GM19239 (cell line): ENCODE measurements at regions not wholly inside any gene's neighbourhood (a gene's known extent, or its start where the extent isn't known, plus 50 kb on each side); places are given as distances from the start of the nearest gene placed in this dataset.
"Not testable (repeated sequence)": the region's sequence is repeated elsewhere in the genome, so short reads cannot be mapped to it uniquely, and the experiment has no call there.

ENCODE experiments used
- DNase-seq: peaks from one replicate; pipeline ENCODE4 v3.0.0; 2011; ENCODE audit warnings: low spot score; ENCODE audit not compliant: insufficient read length
- FAIRE-seq: peaks from 2 replicates; lab custom pipeline; 2011; peaks lifted over from hg19 to GRCh38; lab: Jason Lieb, UNC

DNA sequence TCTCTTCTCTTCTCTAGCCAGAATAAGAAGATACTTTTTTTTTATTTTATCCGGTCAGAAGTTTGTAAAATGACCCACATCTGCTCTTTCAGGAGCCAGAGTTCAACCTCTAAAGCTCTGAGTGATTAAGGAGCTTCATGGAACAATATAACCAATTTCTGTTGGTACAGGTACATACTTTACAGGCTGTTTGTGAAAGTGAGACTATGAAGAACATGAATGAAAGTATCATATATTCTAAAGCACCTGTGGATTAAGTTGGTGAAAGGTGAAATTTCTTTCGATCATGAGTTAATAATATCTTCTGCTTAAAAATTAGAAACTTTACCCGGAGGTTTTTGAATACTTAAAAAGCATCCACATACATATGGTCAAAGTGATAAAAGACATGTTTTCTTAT lies 65.2 kb downstream of the DMRT2 start:
- DNase-seq, result no peak
- FAIRE-seq, result no peak

DNA sequence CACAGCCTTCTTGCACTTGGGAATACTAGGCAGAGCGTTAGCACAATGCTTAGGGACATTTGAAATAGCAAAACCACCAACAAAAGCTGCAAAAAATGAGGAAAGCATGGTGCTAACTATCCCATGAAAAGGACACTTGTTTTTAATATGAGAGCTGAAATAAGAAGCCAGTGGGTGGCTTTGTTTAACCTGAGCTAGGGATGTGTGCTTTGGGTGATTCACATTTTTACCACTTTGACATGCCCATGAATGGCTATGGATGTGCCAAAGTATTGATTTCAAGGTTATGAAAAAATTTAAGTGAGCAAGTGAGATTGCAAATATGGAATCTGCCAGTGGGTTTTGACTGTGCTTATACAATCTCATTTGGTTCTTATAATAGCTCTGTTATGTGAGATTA lies 67.3 kb downstream of the DMRT2 start:
- FAIRE-seq (no peak), DNase-seq (no peak)

DNA sequence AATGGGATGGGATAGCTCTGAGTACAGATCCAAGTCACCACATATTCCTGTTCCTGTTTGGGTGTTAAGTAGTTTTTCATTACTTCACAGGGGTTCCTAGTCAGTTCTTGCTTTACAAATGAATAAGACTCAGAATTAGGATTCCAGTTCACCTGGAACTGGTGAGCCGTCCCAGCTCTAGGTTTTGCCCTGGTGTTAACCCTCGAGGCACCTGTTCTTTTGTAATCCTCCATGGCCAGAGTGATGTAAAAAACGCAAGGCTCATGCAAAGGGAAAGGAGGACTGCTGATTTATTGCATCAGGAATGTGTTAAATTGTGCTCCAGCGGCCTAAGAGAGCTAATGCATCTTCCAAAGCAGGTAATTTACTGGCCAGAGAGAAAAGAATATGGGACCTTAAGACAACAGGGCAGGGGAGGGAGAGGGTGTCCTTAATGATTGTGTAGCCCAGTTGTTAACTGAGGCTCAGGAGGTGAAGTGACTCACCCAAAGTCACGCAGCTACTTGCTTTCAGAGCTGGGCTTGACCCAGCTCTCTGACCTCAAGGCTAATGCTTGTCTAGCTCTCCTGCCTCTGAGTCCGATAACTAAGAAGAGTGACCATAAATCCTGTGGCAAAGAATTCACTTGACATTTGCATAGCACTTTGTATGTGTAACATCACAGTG lies 70.5 kb downstream of the DMRT2 start:
- FAIRE-seq (no peak), DNase-seq (no peak)

DNA sequence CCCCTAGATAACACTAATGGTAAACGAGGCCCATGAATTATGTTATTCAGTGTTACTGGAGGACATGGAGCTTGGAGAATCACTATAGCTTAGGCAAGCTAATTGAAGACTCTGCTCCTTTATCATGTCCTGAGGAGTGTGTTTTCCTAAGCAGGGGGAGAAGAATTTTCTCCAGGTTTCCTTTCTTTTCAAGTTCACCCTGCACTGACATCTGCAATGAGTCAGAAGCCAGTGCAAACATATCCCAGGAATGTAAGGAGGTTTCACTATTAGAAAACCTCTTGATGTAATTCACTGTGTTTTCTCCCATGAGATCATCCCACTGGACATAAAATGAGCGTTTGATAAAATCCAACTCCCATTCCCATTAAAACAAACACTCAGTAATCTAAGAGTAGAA lies 75.6 kb downstream of the DMRT2 start:
- FAIRE-seq (no peak), DNase-seq (no peak)

DNA sequence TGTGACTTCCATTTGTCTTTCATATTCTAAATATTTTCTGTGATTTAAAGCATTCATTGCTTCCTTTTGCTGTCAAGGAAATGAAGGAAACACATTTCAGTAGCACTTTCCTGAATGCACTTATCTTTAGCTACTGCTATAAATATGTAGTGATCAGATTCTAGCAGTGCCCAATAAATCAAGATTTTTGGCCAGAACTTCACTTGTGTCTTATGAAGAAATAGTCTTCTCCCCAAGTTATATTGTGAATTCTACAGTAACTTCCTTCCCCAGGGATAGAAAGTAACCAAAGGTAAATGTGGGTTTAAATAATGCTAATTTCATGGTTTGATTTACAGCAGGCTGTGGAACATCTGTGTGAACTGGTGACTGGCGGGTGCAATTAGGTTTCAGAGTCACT lies 77.9 kb downstream of the DMRT2 start:
- FAIRE-seq (no peak), DNase-seq (no peak)

DNA sequence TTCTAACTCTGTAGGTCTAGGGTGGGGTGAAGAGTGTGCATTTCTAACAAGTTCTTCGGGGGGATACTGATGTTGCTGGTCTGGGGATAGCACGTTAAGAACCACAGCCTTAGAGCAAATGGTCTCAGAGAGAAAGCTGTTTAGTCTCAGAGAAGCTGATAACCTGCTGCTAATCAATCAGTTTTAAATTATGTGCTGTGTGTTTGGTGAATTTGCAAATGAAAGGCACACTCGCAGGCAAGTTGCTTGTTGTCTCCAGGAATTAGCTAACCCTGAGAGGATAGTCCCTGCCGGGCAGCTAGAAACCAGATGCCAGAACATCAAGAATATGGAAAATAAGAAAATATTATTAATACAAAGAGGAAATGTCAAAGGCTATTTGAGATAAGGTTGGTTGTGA lies 79.2 kb downstream of the DMRT2 start:
- DNase-seq (no peak), FAIRE-seq (no peak)

DNA sequence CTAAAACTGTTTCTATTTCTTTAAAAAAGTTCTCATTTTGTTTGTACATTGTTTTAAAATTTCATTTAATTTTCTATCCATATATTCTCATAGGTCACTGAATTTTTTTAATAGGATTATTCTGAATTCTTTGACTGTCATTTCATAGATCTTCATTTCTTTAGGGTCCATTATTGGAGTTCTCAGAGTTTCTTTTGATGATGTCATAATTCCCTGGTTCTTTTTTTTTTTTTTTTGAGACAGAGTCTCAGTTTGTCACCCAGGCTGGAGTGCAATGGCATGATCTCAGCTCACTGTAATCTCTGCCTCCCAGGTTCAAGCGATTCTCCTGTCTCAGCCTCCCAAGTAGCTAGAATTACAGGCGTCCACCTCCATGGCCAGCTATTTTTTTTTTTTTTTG lies 89.9 kb downstream of the DMRT2 start:
- FAIRE-seq (no peak), DNase-seq (no peak)

DNA sequence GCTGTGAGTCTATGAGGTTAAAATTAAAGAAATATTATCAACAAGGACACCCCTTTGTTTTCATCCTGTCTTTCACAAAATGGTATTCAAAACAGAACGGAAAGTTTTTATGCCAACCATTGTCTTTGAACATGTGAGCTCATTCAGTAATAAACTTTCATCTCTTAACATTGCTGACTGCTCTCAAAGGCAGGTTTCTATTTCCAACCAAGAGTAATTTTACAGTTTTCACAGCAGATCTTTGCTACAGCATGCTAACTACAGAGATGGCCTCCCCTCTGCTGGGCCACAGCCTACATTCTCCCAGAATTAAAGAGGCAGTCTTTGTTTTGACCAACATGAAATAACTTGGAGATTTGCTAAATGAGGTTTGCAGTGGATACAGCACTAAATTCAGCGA lies 101.5 kb downstream of the DMRT2 start:
- no peak for FAIRE-seq
- no peak for DNase-seq

DNA sequence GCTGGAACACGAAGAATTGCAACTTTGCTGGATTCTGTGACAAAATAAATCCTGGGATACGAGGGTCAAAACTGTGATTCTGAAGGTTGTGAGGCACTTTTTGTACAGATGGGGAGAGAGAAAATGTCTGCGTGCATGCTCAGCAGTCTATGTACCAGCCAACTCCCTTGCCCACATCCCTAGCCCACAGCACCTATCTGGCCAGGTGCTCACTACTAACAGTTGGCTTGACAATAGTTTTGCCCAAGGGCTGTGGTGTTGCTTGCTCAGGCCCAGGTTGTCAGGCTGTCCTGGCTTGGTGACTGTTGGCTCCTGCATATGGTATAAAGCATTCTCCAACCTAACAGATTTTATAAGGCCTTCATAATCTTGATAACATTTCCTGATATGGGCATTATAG lies 102.0 kb downstream of the DMRT2 start:
- DNase-seq (no peak), FAIRE-seq (no peak)

DNA sequence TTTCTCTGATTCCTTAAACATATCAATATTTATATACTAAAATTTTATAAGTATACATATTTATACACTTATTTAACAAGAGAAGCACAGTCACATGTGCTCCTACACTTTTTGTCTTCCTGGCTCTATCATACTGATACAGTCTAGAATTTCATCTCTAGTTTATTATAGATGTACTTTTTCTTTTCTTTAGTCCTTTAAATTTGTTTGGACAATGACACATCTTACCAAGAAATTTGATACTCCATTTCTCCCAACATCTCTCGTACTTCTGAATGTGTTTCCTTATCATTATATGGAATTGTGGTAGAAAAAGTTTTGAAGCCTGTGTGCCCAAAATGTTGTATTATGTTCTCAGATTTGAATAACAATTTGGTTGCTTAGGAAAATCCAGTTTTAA lies 104.6 kb downstream of the DMRT2 start:
- no peak for DNase-seq
- FAIRE-seq, result no peak

DNA sequence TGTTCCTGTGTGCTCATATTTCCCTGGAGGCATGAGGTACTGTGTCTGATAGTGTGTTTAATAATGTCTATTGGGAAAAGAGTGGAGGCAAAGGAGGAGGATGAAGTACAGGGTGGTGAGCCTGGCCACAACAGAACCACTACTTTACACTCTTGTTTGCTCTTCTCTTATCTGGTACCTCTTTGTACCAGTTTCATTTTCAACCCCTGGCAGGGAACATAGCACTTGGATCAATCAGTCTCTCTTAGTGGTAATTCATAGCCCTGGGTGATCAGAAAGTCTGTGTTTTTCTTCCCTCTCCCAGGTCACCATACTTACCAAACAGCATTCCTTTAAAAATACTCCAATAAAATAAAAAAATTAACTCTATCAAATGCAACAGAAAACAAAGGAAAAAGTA lies 105.4 kb downstream of the DMRT2 start:
- DNase-seq, result no peak
- FAIRE-seq, result no peak

DNA sequence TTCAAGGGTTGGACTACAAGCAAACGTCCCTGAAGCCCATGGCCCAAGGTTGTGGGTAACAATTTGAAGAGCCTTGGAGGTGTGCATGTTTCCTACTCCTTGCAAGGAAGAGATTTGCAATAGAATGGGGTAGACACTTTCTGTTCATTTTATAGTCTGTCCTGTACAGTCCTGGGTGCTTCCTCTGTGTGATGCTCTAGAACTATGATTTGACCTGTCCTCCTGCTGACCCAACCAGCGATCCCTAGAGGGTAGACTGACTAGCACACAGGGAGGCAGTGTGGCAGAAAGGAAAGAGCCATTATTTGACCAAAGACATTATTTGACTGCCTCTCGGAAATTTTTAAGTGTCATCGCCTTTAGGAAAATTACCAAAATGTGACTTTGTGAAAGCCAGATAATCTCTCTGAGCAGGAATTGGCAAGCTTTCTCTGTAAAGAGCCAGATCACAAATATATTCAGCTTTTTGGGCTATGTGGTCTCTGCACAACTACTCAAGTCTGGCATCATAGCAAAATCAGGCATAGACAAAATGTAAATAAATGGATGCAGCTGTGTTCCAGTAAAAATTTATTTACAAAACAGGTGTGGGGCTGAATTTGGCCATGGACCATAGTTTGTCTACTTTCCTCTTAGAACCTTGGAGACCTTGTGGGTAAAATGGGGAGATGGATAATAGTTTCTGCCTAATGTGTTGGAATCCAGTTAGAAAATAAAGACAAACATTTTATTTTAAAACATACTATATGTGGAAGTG lies 106.8 kb downstream of the DMRT2 start:
- FAIRE-seq (no peak), DNase-seq (no peak)

DNA sequence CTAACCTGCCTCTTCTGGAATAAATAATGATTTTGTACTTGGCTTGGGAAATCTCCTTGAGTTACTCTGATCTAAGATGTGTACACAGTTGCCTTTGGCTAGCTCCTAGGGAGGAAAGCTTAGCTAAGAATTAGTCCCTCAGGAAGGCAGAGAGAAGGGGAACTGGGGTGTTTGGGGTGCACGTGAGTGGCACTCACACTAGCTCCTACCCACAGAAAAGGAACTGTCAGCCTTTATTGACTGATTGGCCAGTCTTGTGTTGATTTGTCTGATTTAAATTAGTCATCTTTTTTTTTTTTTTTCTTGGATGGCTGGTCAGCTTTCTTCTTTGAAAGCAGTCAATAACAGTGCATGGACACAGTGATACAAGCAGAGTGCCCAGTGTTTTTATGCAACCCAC lies 107.7 kb downstream of the DMRT2 start:
- FAIRE-seq, result no peak
- no peak for DNase-seq

DNA sequence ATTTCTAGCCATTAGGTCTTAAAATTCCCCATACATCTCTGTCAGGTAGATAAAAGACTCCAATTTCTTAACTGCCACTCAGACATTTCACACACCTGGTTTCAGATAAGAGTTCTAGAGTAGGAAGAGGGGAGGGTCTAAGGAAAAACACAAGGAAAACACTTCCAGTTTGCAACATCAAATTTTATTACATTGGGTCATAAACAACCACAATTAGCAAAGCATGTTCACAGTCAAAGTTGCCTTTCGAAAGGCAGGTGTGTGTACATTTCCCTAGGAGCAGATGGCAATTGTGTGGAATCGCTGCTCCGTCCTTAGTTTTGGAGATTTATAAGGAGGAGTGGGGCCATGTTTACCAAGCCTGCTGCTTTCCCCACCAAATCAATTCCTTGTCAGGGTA lies 120.8 kb downstream of the DMRT2 start:
- DNase-seq (no peak), FAIRE-seq (no peak)

DNA sequence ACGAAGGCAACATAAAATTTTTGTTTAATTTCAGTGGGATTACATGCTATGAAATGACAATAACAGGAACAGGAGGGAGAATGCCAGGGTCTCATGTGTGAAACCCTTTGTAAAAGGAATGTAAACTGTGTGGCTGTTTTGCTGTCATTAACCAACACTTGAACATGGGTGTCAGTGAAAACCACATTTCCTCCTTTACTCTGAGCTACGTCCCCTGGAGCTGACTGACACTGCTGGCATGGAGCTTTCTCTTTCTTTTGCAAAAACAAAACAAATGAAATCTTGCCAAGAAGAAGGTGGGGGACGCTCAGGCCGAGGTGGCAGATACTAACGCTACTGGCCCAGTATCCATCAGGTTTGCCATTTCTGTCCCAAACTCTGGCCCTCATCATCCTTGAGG lies 121.4 kb downstream of the DMRT2 start:
- no peak for DNase-seq
- FAIRE-seq, result no peak

DNA sequence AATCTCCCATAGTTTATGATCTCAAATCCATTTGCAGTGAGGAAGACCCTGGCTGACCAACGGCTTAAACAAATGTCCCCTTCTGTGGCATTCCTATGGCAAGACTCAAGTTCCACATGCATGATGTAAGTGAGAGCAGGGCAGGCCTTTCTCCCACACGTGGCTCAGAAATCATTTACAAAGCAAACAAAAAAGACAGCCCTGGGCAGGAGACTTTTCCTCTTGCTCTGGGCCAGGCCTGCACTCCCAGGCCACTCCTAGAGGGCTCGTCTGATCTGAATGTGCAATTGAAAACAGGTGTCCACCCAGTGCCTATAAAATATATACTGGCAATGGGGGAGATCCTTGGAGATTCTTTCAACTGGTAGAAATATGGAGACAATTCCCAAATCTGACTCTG lies 123.1 kb downstream of the DMRT2 start:
- FAIRE-seq, result no peak
- DNase-seq, result no peak

DNA sequence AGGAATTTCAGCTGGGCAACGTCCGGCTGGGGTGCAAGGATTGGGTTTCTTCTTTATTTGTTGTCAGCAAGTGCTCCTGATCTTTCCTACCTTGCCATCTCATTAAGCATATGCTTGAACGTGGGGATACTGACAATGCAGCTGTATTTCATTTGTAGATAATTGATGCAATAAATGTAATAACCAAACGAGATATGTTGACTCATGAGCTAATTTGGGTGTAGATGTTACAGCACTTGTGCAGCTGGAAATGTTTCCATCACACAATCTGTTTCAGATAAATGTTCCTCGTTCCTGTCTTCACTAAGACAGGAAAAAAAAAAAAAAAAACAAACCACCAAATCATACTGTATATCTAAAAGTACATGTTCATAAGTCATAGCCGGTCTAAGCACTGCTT lies 123.8 kb downstream of the DMRT2 start:
- FAIRE-seq, result no peak
- DNase-seq, result no peak

DNA sequence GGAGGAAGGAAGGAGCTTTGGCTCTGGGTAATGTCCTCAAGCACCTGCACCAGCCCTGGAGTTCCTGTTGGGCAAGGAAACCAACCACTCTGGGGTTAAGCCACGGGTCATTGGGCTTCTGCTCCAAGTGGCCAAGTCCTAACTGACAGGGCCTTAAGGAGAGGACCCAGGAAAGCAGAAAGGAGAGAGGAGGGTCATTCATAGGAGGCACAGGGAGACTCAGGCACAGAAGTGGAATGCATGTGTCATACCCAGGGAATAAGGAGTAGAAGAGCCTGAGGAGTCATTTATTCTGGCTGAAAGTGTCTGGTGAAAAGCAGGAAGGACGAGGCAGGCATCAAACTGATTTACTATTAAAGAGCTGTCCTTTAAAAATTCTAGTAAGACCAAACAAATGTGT lies 129.2 kb downstream of the DMRT2 start:
- no peak for DNase-seq
- no peak for FAIRE-seq

DNA sequence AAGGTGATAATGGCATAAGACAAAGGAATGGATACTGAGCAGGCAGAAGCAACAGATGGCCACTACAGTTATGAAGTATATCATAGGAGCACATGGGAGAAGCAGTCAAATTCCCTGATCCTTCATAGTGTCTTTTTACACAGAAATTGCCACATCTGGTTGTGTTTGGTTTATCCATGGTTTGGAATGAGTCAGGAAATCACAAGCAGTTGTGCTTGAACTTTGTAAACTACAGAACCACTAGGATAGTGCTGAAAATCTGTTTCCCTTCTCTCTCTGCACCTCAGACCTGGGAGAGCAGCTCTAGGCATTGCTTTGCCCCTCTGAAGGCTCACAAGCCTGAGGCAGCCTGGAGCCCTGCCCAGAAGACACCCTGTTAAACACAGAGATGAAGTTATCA lies 134.0 kb downstream of the DMRT2 start:
- FAIRE-seq (no peak), DNase-seq (no peak)

DNA sequence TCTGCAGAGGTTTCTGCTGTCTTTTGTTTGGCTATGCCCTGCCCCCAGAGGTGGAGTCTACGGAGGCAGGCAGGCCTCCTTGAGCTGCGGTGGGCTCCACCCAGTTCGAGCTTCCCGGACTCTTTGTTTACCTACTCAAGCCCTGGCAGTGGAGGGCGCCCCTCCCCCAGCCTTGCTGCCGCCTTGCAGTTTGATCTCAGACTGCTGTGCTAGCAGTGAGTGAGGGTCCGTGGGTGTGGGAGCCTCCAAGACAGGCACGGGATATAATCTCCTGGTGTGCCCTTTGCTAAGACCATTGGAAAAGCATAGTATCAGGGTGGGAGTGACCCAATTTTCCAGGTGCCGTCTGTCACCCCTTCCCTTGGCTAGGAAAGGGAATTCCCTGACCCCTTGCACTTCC lies 137.0 kb downstream of the DMRT2 start:
- not testable (repeated sequence) for FAIRE-seq, DNase-seq

DNA sequence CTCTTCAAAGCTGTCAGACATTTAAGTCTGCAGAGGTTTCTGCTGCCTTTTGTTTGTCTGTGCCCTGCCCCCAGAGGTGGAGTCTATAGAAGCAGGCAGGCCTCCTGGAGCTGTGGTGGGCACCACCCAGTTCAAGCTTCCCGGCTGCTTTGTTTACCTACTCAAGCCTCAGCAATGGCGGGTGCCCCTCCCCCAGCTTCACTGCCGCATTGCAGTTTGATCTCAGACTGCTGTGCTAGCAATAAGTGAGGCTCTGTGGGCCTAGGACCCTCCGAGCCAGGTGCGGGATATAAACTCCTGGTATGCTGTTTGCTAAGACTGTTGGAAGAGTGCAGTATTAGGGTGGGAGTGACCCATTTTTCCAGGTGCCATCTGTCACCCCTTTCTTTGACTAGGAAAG lies 145.5 kb downstream of the DMRT2 start:
- DNase-seq, FAIRE-seq: not testable (repeated sequence)

DNA sequence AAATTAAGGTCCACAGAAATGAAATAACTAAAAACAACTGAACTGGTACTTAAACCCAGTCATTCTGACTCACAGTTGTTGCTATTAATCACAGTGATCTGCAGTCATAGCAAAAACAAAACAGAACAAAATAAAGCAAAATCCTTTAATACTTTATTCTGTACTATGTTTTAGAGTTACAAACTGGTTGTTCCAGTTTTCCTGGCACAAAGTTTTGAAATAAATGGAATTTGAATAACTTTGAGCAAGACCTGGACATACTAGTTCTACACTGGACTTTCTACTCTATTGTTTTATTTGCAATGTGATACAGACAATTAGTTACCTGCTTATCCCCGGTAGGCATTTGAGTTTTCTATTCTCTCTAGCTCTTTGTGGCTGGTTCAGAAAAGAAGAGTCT lies 147.9 kb downstream of the DMRT2 start:
- FAIRE-seq (no peak), DNase-seq (no peak)
